ENCODE measurements at regions not wholly inside any gene's neighbourhood (a gene's known extent, or its start where the extent isn't known, plus 50 kb on each side); places are given as distances from the start of the nearest gene placed in this dataset.

GRCh38 chr3:68315964-68316363, 616.4 kb downstream of the TAFA4 start:
- TF ChIP-seq POLR2AphosphoS5 (IDR thresholded peaks at IDR 0.05; ENCODE audit: borderline replicate concordance, low read depth, low read length) (no peak), EZH2 (IDR thresholded peaks at IDR 0.05) (no peak), FOXP2 (optimal IDR thresholded peaks at IDR 0.05; ENCODE audit: control extremely low read depth, extremely low read length, insufficient read depth) (no peak)
- DNase-seq (ENCODE audit: low read depth, low spot score): no peak
- Histone ChIP-seq H3K27ac (no peak overlapping the region), H3K36me3 (ENCODE audit: insufficient read depth, low read length) (no peaks in the 10 kb centered on the region), H3K9ac (ENCODE audit: insufficient read length) (no peak overlapping the region), H3K4me3 (no peak overlapping the region), H3K9me3 (ENCODE audit: low read depth, low read length) (no peaks in the 10 kb centered on the region)

- H3K9ac ChIP-seq (ENCODE audit: insufficient read length): no peak overlapping the region
- H3K36me3 ChIP-seq (ENCODE audit: insufficient read depth, low read length): no peaks in the 10 kb centered on the region
- no peak for DNase-seq (ENCODE audit: low read depth, low spot score)
- H3K9me3 ChIP-seq (ENCODE audit: low read depth, low read length): no peaks in the 10 kb centered on the region
- no peak overlapping the region for H3K4me3 ChIP-seq
- TF ChIP-seq EZH2 (IDR thresholded peaks at IDR 0.05): no peak
- no peak for TF ChIP-seq POLR2AphosphoS5 (IDR thresholded peaks at IDR 0.05; ENCODE audit: borderline replicate concordance, low read depth, low read length)
- no peak for TF ChIP-seq FOXP2 (optimal IDR thresholded peaks at IDR 0.05; ENCODE audit: control extremely low read depth, extremely low read length, insufficient read depth)
- H3K27ac ChIP-seq: no peak overlapping the region
Observed at GRCh38 chr3:68315546-68315945, 616.8 kb downstream of the TAFA4 start.

- no peaks in the 10 kb centered on the region for H3K9me3 ChIP-seq (ENCODE audit: low read depth, low read length)
- DNase-seq (ENCODE audit: low read depth, low spot score): no peak
- no peak for TF ChIP-seq FOXP2 (optimal IDR thresholded peaks at IDR 0.05; ENCODE audit: control extremely low read depth, extremely low read length, insufficient read depth)
- TF ChIP-seq EZH2 (IDR thresholded peaks at IDR 0.05): no peak
- no peak for TF ChIP-seq POLR2AphosphoS5 (IDR thresholded peaks at IDR 0.05; ENCODE audit: borderline replicate concordance, low read depth, low read length)
- H3K27ac ChIP-seq: no peak overlapping the region
- no peaks in the 10 kb centered on the region for H3K36me3 ChIP-seq (ENCODE audit: insufficient read depth, low read length)
- H3K9ac ChIP-seq (ENCODE audit: insufficient read length): no peak overlapping the region
- no peak overlapping the region for H3K4me3 ChIP-seq
Observed at GRCh38 chr3:68306571-68306970, 625.8 kb downstream of the TAFA4 start.

- TF ChIP-seq POLR2AphosphoS5 (IDR thresholded peaks at IDR 0.05; ENCODE audit: borderline replicate concordance, low read depth, low read length) (no peak), FOXP2 (optimal IDR thresholded peaks at IDR 0.05; ENCODE audit: control extremely low read depth, extremely low read length, insufficient read depth) (no peak), EZH2 (IDR thresholded peaks at IDR 0.05) (no peak)
- no peak for DNase-seq (ENCODE audit: low read depth, low spot score)
- Histone ChIP-seq H3K36me3 (ENCODE audit: insufficient read depth, low read length) (no peaks in the 10 kb centered on the region), H3K27ac (no peak overlapping the region), H3K9me3 (ENCODE audit: low read depth, low read length) (no peaks in the 10 kb centered on the region), H3K9ac (ENCODE audit: insufficient read length) (no peak overlapping the region), H3K4me3 (no peak overlapping the region)
Observed at GRCh38 chr3:68295457-68295856, 636.9 kb downstream of the TAFA4 start.

GRCh38 chr3:68290333-68290732, 635.9 kb upstream of the SUCLG2 start:
- DNase-seq (ENCODE audit: low read depth, low spot score): no peak
- Histone ChIP-seq H3K36me3 (ENCODE audit: insufficient read depth, low read length) (no peaks in the 10 kb centered on the region), H3K9me3 (ENCODE audit: low read depth, low read length) (no peaks in the 10 kb centered on the region), H3K4me3 (no peak overlapping the region), H3K27ac (no peak overlapping the region), H3K9ac (ENCODE audit: insufficient read length) (no peak overlapping the region)
- TF ChIP-seq POLR2AphosphoS5 (IDR thresholded peaks at IDR 0.05; ENCODE audit: borderline replicate concordance, low read depth, low read length) (no peak), FOXP2 (optimal IDR thresholded peaks at IDR 0.05; ENCODE audit: control extremely low read depth, extremely low read length, insufficient read depth) (no peak), EZH2 (IDR thresholded peaks at IDR 0.05) (no peak)

- H3K9ac ChIP-seq (ENCODE audit: insufficient read length): no peak overlapping the region
- TF ChIP-seq FOXP2 (optimal IDR thresholded peaks at IDR 0.05; ENCODE audit: control extremely low read depth, extremely low read length, insufficient read depth) (no peak), POLR2AphosphoS5 (IDR thresholded peaks at IDR 0.05; ENCODE audit: borderline replicate concordance, low read depth, low read length) (no peak), EZH2 (IDR thresholded peaks at IDR 0.05) (no peak)
- no peaks in the 10 kb centered on the region for H3K9me3 ChIP-seq (ENCODE audit: low read depth, low read length)
- no peak for DNase-seq (ENCODE audit: low read depth, low spot score)
- no peaks in the 10 kb centered on the region for H3K36me3 ChIP-seq (ENCODE audit: insufficient read depth, low read length)
- H3K27ac ChIP-seq: no peak overlapping the region
- no peak overlapping the region for H3K4me3 ChIP-seq
Observed at GRCh38 chr3:68288085-68288484, 633.7 kb upstream of the SUCLG2 start.

- H3K9me3 ChIP-seq (ENCODE audit: low read depth, low read length): no peaks in the 10 kb centered on the region
- H3K4me3 ChIP-seq: no peak overlapping the region
- no peak overlapping the region for H3K27ac ChIP-seq
- H3K9ac ChIP-seq (ENCODE audit: insufficient read length): no peak overlapping the region
- TF ChIP-seq EZH2 (IDR thresholded peaks at IDR 0.05) (no peak), FOXP2 (optimal IDR thresholded peaks at IDR 0.05; ENCODE audit: control extremely low read depth, extremely low read length, insufficient read depth) (no peak), POLR2AphosphoS5 (IDR thresholded peaks at IDR 0.05; ENCODE audit: borderline replicate concordance, low read depth, low read length) (no peak)
- H3K36me3 ChIP-seq (ENCODE audit: insufficient read depth, low read length): no peaks in the 10 kb centered on the region
- DNase-seq (ENCODE audit: low read depth, low spot score): no peak
Observed at GRCh38 chr3:68287101-68287500, 632.7 kb upstream of the SUCLG2 start.

- DNase-seq (ENCODE audit: low read depth, low spot score): no peak
- Histone ChIP-seq H3K36me3 (ENCODE audit: insufficient read depth, low read length) (no peaks in the 10 kb centered on the region), H3K27ac (no peak overlapping the region), H3K4me3 (no peak overlapping the region), H3K9me3 (ENCODE audit: low read depth, low read length) (no peaks in the 10 kb centered on the region), H3K9ac (ENCODE audit: insufficient read length) (no peak overlapping the region)
- TF ChIP-seq FOXP2 (optimal IDR thresholded peaks at IDR 0.05; ENCODE audit: control extremely low read depth, extremely low read length, insufficient read depth) (no peak), EZH2 (IDR thresholded peaks at IDR 0.05) (no peak), POLR2AphosphoS5 (IDR thresholded peaks at IDR 0.05; ENCODE audit: borderline replicate concordance, low read depth, low read length) (no peak)
Observed at GRCh38 chr3:68274286-68274685, 619.9 kb upstream of the SUCLG2 start.

- Histone ChIP-seq H3K36me3 (ENCODE audit: insufficient read depth, low read length) (no peaks in the 10 kb centered on the region), H3K9me3 (ENCODE audit: low read depth, low read length) (no peaks in the 10 kb centered on the region), H3K27ac (no peak overlapping the region), H3K9ac (ENCODE audit: insufficient read length) (no peak overlapping the region), H3K4me3 (no peak overlapping the region)
- TF ChIP-seq EZH2 (IDR thresholded peaks at IDR 0.05) (no peak), POLR2AphosphoS5 (IDR thresholded peaks at IDR 0.05; ENCODE audit: borderline replicate concordance, low read depth, low read length) (no peak), FOXP2 (optimal IDR thresholded peaks at IDR 0.05; ENCODE audit: control extremely low read depth, extremely low read length, insufficient read depth) (no peak)
- no peak for DNase-seq (ENCODE audit: low read depth, low spot score)
Observed at GRCh38 chr3:68271145-68271544, 616.7 kb upstream of the SUCLG2 start.
